GM12878 (cell line): ENCODE measurements at regions not wholly inside any gene's neighbourhood (a gene's known extent, or its start where the extent isn't known, plus 50 kb on each side); places are given as distances from the start of the nearest gene placed in this dataset.

Experiments
- ATAC-seq: fragments of 200-7000 bp; cut with Tn5 transposase; 3 replicates; pipeline ENCODE4 v1.9.1; 2020; ENCODE audit warnings: mild to moderate bottlenecking, moderate library complexity
- BruUV-seq: library from RNA; stranded (reverse); fragments of 400-500 nt; replicated peaks from 2 replicates; lab custom pipeline; 2021; lab: Mats Ljungman, UMichigan
- CTCF ChIA-PET: fragments of 300-600 bp; sonication (Branson Sonifier 250); formaldehyde crosslinking; extraction: SDS; loops from one replicate; lab custom pipeline; 2021; ENCODE audit warnings: inconsistent platforms; lab: Yijun Ruan, JAX
- POLR2A ChIA-PET: fragments of 350-600 bp; formaldehyde crosslinking; extraction: SDS; loops from one replicate; lab custom pipeline; 2021; ENCODE audit warnings: inconsistent platforms; lab: Charles Lee
- RAD21 ChIA-PET: fragments of 300-600 bp; sonication (Branson Sonifier 250); formaldehyde crosslinking; loops from one replicate; lab custom pipeline; 2023; ENCODE audit warnings: antibody characterized with exemption; ENCODE audit not compliant: unreplicated experiment; lab: Charles Lee
- SMC1A ChIA-PET: fragments of 300-600 bp; sonication (Branson Sonifier 250); formaldehyde crosslinking; loops from one replicate; lab custom pipeline; 2023; ENCODE audit not compliant: unreplicated experiment, uncharacterized antibody; lab: Charles Lee
- DNase-seq: peaks from one replicate; pipeline ENCODE4 v3.0.0-alpha.2; 2011; ENCODE audit warnings: low read depth, low spot score
- FAIRE-seq: peaks from 3 replicates; lab custom pipeline; 2011; peaks lifted over from hg19 to GRCh38; lab: Jason Lieb, UNC
- H2AFZ ChIP-seq: 2 replicates; pipeline ENCODE4 v1.6.0; 2011; ENCODE audit warnings: low read depth, low read length, control low read depth; ENCODE audit not compliant: control insufficient read depth
- H3K27ac ChIP-seq: 2 replicates; pipeline ENCODE4 v1.5.1; 2011; ENCODE audit warnings: control low read depth; ENCODE audit not compliant: control insufficient read depth, insufficient read depth
- H3K27me3 ChIP-seq, 2 experiments: replicated peaks in 1 of 2; 2 replicates each; pipeline versions ENCODE4 v1.6.0 to v1.6.1; 2011; ENCODE audit warnings: low read length in 1 of 2; ENCODE audit not compliant: control insufficient read depth in 2 of 2, insufficient read depth in 2 of 2
- H3K36me3 ChIP-seq, 2 experiments: 2 replicates each; pipeline ENCODE4 v1.5.1; 2011; ENCODE audit warnings: low read length in 1 of 2; ENCODE audit not compliant: control insufficient read depth in 2 of 2, insufficient read depth in 2 of 2
- H3K4me1 ChIP-seq: 2 replicates; pipeline ENCODE4 v1.6.1; 2011; ENCODE audit warnings: mild to moderate bottlenecking, low read length, moderate library complexity, mixed read lengths; ENCODE audit not compliant: control insufficient read depth, insufficient read depth
- H3K4me2 ChIP-seq: 2 replicates; pipeline ENCODE4 v1.6.0; 2011; ENCODE audit warnings: control low read depth; ENCODE audit not compliant: control insufficient read depth, insufficient read depth
- H3K4me3 ChIP-seq: fragments of 200-600 bp; sonication (generic); 2 replicates; pipeline ENCODE4 v1.5.1; 2016
- H3K79me2 ChIP-seq: 2 replicates; pipeline ENCODE4 v1.6.0; 2011; ENCODE audit warnings: low read length; ENCODE audit not compliant: control insufficient read depth, insufficient read depth
- H3K9ac ChIP-seq: 2 replicates; pipeline ENCODE4 v1.8.0; 2011; ENCODE audit warnings: low read length, control low read depth, mixed read lengths; ENCODE audit not compliant: control insufficient read depth, insufficient read depth
- H3K9me3 ChIP-seq: replicated peaks from 3 replicates; pipeline ENCODE4 v1.5.1; 2011; ENCODE audit warnings: mild to moderate bottlenecking, low read length; ENCODE audit not compliant: control insufficient read depth, insufficient read depth
- H4K20me1 ChIP-seq: 2 replicates; pipeline ENCODE4 v1.6.0; 2011; ENCODE audit not compliant: control insufficient read depth, insufficient read depth
- ATF7 ChIP-seq: fragments of 450-650 bp; IDR thresholded peaks from 2 replicates; pipeline ENCODE4 v1.6.1; 2016; ENCODE audit warnings: low read depth, mild to moderate bottlenecking
- BHLHE40 ChIP-seq, 2 experiments: fragments of 450-650 bp in 1 of 2; IDR thresholded peaks; 2 replicates each; pipeline ENCODE4 v1.6.1; 2011 to 2017; ENCODE audit warnings: low read depth in 2 of 2, borderline replicate concordance in 1 of 2, improper control_type of control experiment in 1 of 2, low read length in 1 of 2, mild to moderate bottlenecking in 1 of 2
- MYB ChIP-seq: fragments of 150-350 bp; IDR thresholded peaks from 2 replicates; pipeline ENCODE4 v1.6.1; 2014; ENCODE audit warnings: mild to moderate bottlenecking, low read depth, low read length, borderline replicate concordance
- NR2F1 ChIP-seq: fragments of 450-650 bp; conservative IDR thresholded peaks from 2 replicates; pipeline ENCODE4 v1.6.1; 2017; ENCODE audit warnings: mild to moderate bottlenecking
- RELA ChIP-seq: fragments of 450-650 bp; IDR thresholded peaks from 2 replicates; pipeline ENCODE4 v1.8.0; 2014; ENCODE audit warnings: borderline replicate concordance; ENCODE audit not compliant: partially characterized antibody
- SRF ChIP-seq, 2 experiments: IDR thresholded peaks; 2 replicates each; pipeline ENCODE4 v1.6.1; 2011; ENCODE audit warnings: low read depth in 2 of 2, low read length in 2 of 2, mild to moderate bottlenecking in 1 of 2, moderate library complexity in 1 of 2
- STAT3 ChIP-seq: IDR thresholded peaks from 2 replicates; pipeline ENCODE4 v1.6.1; 2011; ENCODE audit warnings: low read depth, low read length, improper control_type of control experiment
- TCF3 ChIP-seq: IDR thresholded peaks from 2 replicates; pipeline ENCODE4 v1.6.1; 2012; ENCODE audit warnings: low read depth, mild to moderate bottlenecking, low read length, borderline replicate concordance; ENCODE audit not compliant: insufficient read depth
- WRNIP1 ChIP-seq: IDR thresholded peaks from 2 replicates; pipeline ENCODE4 v1.6.1; 2011; ENCODE audit warnings: low read depth, low read length, improper control_type of control experiment, borderline replicate concordance
- ZBTB33 ChIP-seq: fragments of 450-650 bp; IDR thresholded peaks from 2 replicates; pipeline ENCODE4 v1.6.1; 2017; ENCODE audit warnings: mild to moderate bottlenecking
- ZZZ3 ChIP-seq: IDR thresholded peaks from 2 replicates; pipeline ENCODE4 v1.6.1; 2011; ENCODE audit warnings: low read depth; ENCODE audit not compliant: control insufficient read depth, insufficient read length
- WGBS: methylation state at CpG from one replicate; pipeline ENCODE4 v1.1.6; 2016; ENCODE audit warnings: low lambda C conversion rate; ENCODE audit not compliant: insufficient replicate concordance, insufficient coverage; ENCODE audit errors: missing lambda C conversion rate; 5-methylcytosine and 5-hydroxymethylcytosine counted together
- in situ Hi-C: fragments of 300-500 bp; cut with MboI; formaldehyde crosslinking; loops from 9 replicates; pipeline ENCODE4 v1.14.3; 2018; ENCODE audit warnings: mixed read lengths
- intact Hi-C: fragments of 100-400 bp; cut with micrococcal nuclease; formaldehyde crosslinking; loops from one replicate; pipeline ENCODE4 v1.14.2; 2022; ENCODE audit not compliant: unreplicated experiment
- TF ChIP-seq, protein P1 (sequence below): fragments of 450-650 bp; IDR thresholded peaks from 2 replicates; pipeline ENCODE4 v1.6.1; 2017; ENCODE audit warnings: low read depth, mild to moderate bottlenecking, moderate library complexity

- no peak overlapping the region for H3K4me2 ChIP-seq
- H3K4me3 ChIP-seq, result no peak overlapping the region
- H3K4me1 ChIP-seq, result no peaks in the 10 kb centered on the region
- H3K9me3 ChIP-seq, result no peaks in the 10 kb centered on the region
- CTCF ChIA-PET, result no interaction called here
- no peak for DNase-seq
- no peak for FAIRE-seq
- no peak for ATAC-seq
- no peaks in the 10 kb centered on the region for H3K79me2 ChIP-seq
- no peaks in the 10 kb centered on the region for H3K27me3 ChIP-seq
- POLR2A ChIA-PET, result no interaction called here
- SMC1A ChIA-PET, result no interaction called here
- 7% methylated on average over 1 of the region's 1 CpG for WGBS
- no peak overlapping the region for H3K9ac ChIP-seq
- in situ Hi-C loops, result no loop called here
- RAD21 ChIA-PET, result no interaction called here
- BruUV-seq, result no TSS peak
- TF ChIP-seq RELA (no peak), BHLHE40 (IDR thresholded peaks at IDR 0.05; ENCODE audit: borderline replicate concordance in 1 of 2, low read depth in 2 of 2, low read length in 1 of 2) (no peak), ZZZ3 (no peak), MYB (no peak), ATF7 (no peak), STAT3 (no peak), SRF (IDR thresholded peaks at IDR 0.05; ENCODE audit: low read depth in 2 of 2, low read length in 2 of 2) (no peak), TCF3 (no peak), ZBTB33 (no peak), NR2F1 (no peak), WRNIP1 (no peak)
- TF ChIP-seq, protein P1, sequence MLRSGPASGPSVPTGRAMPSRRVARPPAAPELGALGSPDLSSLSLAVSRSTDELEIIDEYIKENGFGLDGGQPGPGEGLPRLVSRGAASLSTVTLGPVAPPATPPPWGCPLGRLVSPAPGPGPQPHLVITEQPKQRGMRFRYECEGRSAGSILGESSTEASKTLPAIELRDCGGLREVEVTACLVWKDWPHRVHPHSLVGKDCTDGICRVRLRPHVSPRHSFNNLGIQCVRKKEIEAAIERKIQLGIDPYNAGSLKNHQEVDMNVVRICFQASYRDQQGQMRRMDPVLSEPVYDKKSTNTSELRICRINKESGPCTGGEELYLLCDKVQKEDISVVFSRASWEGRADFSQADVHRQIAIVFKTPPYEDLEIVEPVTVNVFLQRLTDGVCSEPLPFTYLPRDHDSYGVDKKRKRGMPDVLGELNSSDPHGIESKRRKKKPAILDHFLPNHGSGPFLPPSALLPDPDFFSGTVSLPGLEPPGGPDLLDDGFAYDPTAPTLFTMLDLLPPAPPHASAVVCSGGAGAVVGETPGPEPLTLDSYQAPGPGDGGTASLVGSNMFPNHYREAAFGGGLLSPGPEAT, result no peak
- TF ChIP-seq, all 136 proteins: peak for 0
- Histone ChIP-seq H2AFZ (no peak overlapping the region), H4K20me1 (no peaks in the 10 kb centered on the region), H3K27ac (no peak overlapping the region), H3K36me3 (no peaks in the 10 kb centered on the region)
- intact Hi-C loops, result no loop called here
Observed at GRCh38 chr2:146081459-146081858, 1561.5 kb upstream of the ZEB2 start.
